Activated CD4-positive, CD25-positive, alpha-beta regulatory T cell treated with anti-CD3 and anti-CD28 coated beads, Interleukin-2, amount 50 U/mL, for 24 hours (primary cell): ENCODE measurements at regions not wholly inside any gene's neighbourhood (a gene's known extent, or its start where the extent isn't known, plus 50 kb on each side); places are given as distances from the start of the nearest gene placed in this dataset.
A peak's percentile ranks its signal among the peaks of the same experiment; 100 is the strongest.
"Not testable (repeated sequence)": the region's sequence is repeated elsewhere in the genome, so short reads cannot be mapped to it uniquely, and the experiment has no call there.

Experiments
- ATAC-seq, 2 donors: fragments of 150-1000 bp; cut with Tn5 transposase; one replicate each; pipeline ENCODE4 v1.10.0; 2021; ENCODE audit warnings: mild to moderate bottlenecking in 1 of 2, moderate library complexity in 1 of 2

DNA sequence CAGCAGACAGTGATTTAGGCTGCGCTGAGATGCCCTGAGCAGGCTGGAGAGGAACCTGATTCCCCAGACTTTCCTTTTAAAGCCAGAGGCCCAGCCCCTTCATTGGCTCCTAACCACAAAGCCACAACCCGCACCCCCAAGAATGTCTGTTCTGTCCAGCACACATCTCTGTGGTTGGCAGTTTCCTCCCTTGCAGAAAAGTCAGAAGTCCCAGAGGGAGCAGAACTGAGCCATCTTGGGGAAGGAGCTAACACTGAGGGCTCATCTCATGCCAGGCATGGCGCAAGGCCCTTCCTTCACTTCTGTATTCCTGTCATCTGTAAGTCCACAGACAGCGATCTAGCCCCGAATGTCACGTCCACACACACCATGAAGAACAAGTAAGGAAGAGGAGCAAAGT lies 97.1 kb upstream of the SYT13 start:
- no peak for ATAC-seq

DNA sequence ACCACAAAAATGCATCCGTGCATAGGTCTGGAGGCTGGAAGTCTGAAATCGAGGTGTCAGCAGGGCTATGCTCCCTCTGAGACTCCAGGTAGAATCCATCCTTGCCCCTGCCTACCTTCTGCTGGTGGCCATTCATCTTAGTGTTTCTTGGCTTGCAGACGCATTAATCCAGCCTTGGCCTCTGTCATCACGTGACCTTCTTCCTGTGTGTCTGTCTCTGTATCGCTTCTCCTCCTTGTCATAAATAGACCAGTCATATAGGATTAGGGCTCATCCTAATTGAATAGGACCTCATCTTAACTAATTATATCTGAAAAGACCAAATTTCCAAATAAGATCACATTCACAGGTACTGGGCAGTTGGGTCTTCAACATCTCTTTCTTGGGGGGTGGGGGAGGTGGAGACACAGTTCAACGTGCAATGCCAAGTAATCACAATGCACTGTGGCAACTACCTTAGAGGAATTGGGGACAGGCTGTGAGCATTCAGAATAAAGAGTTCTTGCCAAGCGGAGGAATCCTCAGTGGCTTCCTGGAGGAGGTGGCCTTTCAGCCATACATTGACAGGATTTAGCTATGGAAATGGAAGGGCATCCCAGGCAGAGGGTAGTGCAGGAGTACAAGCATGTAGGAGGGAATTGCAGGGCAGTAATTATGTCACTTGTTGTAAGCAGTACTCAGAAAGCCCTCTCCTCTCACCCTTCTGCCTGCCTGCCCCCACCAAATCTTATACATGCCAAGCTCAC lies 96.2 kb upstream of the SYT13 start:
- no peak for ATAC-seq

DNA sequence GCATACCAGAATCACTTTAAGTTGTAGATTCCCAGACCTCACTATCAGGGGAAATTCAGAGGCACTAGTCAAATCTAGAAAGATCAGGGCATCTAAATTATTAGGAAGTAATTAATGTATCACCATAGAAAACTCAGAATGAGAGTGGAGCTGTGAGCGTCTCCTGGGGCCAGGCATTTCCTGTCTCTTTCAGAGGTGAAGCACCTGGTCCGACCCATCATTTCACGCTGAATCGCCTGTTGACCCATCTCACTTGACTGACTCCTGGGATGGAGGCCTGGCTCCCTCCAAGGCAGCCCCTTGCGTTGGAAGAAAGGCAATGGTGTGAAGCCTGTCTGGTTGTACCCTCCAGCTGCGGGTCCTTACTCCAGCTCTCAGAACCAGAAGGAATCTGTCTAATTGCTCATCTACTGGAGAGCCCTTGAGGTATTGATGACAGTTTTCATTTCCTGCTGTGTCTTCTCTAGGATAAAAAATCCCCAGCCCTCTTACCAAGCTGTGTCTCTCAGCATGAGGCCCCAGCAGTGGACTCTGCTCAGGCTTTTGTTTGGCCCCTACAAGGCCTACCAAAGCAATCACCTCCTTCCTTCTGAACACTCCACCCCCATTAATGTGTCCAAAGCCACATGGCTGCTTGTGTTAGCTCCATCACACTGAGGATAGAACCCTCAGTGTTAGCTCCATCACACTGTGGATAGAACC lies 93.2 kb upstream of the SYT13 start:
- ATAC-seq, result peak in 1 of 2 donors; percentile 51

DNA sequence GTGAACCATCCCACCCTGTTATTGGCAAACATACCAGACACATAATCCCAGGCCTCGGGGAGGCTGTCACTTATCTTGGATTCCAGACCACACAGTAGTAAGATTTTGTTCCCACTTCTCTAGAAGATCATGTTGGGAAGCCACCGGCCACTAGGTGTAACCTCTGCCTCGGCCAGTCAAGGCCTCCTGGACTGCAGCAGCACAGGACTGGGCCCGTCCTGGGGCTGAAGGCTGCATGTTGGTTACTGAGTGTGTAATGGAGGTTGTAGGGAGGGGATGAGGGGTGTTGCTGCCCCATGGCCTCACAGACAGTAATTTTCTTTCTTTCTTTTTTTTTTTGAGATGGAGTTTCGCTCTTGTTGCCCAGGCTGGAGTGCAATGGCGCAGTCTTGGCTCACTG lies 92.4 kb upstream of the SYT13 start:
- ATAC-seq, result no peak

DNA sequence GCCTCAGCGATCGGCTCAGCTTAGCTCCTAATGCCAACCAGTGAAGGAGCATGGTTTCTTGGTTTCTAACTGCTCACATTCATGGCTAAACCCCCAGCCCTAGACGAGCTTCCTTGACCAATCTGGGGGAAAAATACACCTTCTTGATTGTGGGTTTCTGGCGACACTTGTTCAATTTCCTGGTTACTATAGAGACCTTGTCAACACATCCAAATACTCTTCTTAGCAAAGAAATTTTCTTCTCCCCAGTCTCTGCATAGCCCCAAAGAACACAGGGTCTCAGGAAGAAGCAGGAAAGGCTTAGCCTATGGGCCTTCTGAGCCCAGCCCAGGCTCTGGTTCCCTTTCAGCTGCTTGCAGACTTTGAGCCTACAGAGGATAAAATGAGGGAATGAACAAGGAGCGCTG lies 88.5 kb upstream of the SYT13 start:
- ATAC-seq, result no peak

DNA sequence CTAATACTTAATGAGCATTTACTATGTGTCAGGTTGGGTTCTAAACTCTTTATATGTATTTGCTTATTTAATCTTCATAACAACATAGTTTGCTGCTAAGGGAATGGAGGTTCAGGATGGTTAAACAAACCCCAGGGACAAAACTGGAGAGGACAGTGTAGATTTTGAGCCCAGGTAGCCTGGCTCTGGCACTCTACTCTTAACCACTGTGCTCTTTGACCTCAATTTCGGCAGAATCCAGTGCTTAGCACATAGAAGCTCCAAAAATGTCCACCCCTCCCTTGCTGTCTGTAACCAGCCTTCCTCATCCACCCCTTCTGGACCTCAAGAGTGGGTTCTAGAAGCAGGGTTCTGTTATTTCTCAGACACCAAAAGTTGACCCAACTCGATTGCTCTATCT lies 88.0 kb upstream of the SYT13 start:
- ATAC-seq, result no peak

DNA sequence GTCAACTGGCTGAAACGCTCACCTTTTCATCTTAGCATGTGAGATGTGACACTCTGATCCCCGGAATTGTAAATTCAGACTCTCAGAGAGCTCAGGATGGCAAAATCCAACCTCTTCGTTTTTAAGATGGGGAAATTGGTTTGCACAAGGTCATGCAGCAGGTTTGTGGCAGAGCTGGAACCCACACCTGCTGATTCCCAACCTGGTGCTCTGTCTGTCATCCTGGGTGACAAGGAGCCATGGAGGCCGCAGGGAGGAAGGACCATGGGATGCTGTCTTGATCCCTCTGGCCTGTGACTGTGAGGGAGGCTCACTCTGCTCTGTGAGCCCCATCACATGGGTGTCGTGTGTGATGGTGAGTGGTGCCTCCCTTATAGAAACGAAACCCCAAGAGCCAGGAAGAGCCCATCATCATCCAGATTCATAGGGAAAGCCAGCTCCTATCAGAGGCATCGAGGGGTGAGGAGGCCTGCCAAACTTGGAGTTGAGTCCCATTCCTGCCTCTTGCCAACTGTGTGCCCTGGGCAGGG lies 87.4 kb upstream of the SYT13 start:
- no peak for ATAC-seq

DNA sequence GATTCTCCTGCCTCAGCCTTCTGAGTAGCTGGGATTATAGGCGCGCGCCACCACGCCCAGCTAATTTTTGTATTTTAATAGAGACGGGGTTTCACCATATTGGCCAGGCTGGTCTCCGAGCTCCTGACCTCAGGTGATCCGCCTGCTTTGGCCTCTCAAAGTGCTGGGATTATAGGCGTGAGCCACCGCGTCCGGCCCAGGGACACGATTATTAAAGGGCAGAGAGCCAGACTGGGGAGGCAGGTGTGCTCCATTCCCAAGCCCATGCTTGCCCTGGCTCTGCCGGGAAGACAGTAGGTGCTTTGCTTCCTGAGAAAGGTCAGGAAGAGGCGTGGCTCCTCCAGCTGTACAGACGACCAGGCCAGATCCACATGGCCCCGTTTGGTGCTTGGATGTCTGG lies 86.3 kb upstream of the SYT13 start:
- not testable (repeated sequence) for ATAC-seq

DNA sequence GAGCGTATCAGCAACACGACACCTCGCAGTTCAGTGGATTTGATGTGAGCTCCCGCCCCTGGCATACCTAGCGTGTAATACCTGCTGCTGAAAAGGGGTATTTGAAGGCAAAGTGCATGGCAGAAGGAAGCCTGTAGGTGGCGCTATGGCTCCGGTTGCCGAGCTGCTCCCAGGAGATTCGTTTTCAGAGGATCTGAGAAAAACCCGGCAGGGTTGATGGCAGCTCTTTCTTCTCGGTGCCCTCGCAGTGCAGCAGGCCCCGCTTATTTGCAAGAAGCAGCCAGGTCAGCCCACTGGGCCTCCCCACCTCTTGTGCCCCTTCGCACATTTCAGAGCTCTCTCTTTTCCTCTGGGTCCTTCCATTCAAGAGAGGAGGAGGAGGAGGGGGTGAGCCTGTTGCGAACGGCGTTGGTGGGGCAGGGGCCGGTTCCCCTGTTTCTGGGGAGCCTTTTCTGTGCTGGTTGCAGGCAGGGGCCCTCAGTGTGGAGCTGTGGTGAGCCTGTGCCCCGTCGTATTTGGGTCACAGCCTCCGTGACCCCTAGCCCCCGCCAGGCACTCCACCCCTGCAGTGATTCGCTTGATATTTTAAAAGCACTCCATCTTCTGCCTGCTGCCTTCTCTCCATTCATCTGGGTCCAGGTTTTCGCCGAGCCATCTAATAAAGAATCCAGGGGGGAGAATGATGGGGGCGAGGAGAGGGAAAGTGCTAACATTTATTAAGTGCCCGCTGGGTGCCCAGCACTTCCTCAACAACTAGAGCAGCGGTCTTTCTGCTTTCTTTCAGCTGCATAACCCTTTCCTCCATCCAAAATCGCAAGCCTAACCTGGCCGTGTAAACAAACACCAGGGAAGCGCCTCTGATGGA lies 85.3 kb upstream of the SYT13 start:
- ATAC-seq, result peak in 1 of 2 donors; percentile 55

DNA sequence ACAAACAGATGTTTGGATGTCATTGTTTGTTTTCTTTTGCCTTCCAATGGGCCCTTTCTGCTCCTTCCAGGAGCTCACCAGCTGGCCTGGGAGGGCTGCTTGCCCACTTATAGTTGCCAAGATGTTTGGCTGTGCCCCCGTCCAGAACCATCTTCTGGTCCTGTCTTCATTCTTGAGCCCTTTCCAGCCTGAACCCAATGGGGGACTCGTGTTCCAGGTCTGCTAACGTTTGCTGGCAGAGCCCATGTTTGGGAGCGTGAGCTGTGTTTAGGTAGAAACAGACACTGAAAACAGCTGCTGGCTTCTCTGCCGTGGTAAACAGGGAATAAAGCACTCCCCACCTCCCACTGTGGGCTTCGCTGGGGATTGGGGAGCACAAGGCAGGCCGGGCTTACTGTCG lies 83.2 kb upstream of the SYT13 start:
- ATAC-seq, result no peak

DNA sequence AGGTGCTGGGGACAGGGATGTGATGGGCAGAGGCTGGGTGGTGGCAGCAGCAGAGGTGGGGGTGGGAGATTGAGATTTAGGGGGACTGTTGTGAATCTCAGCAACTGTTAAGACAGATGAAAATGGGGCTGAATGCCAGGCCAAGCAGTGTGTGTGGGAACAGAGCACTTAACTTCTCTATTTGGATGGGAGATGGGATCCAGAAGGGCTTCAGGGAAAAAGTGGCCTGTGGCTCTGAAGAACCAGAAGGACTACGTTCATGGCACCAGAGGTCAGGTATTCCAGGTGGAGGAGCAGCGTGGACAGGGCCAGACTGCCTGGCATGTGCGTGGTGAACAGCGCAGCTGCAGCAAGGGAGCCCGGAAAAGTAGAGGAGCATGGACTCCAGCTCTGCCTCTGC lies 82.6 kb upstream of the SYT13 start:
- ATAC-seq, result no peak

DNA sequence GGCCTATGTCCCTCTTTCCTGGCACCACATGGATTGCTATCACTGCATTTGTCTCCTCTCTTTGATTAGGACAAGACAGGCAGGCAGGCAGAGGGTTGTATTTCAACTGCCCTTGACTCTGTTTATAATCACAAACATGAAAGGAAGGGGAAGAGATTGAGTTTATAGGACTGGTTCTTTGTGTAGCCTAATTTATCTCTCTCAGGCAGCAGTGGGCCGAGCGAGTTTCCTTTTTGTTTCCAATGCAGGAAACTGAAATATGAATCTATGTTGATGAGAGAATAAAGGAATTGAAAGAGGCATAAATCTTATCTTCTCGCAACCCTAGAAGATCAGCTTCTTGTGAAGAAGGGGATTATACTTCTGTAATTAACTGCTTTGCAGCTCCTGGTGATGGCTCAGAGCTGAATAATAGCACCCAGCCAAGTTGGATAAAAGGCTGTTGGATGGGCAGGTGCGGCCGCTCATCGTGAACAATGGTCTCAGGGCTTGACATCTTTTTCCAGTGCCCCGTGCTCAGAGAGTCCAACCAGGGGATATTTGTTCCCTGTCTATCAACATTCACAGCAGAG lies 80.6 kb upstream of the SYT13 start:
- no peak for ATAC-seq

DNA sequence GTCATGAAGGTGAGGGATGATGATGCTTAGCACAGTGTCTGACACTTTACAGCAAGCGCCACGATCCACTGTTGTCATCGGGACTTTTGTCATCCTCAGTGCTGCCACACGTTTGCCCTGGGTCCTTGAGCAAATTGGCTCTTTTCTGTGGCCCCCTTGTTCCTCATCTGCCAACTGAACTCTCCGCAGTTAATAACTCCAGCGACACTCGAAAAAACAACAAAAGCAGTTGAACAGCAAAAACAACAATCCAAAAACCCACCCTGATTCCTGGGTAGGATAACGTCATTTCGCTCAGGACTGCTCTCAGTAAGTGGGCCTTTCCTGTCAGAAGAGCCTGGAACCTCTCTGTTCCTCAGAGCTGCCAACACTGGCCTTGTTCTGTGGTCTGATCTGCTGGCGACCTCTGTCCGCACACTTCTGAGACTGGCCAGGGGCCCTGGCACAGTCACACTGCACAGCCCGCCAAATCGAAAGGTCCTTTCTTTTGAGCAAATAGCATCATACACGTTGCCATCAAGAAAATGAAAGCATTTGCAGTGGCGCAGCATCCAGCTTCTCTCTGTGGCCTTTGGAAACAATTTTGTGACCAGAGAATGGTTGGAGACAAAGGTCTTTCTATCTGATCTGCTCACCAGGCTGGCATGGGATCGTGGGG lies 79.9 kb upstream of the SYT13 start:
- ATAC-seq, result no peak

DNA sequence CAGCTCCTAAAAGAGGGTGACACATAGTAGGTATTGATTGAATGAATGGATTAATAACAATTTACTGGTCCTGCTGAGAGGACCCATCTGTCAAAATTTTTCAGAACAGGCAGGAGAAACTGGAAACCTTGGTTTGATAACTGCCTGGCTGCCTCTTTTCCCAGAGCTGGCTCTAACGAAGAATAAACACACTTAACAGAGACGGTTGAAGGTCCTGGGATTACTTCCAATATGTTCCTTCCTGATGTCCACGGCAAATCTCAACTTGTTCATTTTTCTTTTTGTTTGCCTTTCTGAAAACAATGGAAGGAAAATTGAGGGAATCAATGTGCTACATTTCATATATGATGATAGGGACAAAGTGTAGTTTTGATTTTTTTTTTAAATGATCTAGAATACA lies 76.5 kb upstream of the SYT13 start:
- ATAC-seq, result no peak

DNA sequence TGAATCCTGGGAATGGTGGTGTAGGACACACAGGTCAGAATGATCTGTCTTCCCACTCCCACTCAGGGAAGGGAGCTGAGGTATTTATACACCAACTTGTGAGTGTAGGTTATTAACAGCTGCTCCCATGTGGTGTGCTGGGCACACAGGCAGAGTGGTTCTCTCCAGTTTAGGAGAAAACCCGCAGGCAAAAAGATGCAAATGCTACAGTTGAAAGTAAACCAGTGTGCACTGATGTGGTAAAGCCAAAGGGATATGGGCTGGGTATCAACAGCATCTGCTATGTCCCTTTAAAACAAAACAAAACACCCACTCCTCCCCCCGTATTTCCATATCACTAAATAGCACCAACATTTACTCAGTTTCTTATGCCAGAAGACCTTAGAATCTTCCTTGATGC lies 75.4 kb upstream of the SYT13 start:
- ATAC-seq, result no peak

DNA sequence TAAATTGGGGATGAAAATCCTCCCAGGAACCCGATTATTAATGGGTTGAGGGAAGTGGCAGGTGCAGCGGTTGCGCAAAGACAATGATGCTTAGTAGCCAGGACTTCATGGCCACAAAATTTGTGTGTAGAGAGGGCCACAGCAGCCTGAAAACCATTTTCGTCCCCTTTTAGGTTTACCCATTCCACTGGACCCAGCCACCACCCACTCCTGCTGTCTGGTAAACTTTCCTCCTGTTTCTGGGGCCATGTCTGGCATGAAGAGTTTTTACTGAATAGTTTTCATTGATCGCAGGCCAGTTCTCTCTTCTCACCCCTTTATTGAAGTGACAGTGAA lies 69.5 kb upstream of the SYT13 start:
- ATAC-seq, result no peak

DNA sequence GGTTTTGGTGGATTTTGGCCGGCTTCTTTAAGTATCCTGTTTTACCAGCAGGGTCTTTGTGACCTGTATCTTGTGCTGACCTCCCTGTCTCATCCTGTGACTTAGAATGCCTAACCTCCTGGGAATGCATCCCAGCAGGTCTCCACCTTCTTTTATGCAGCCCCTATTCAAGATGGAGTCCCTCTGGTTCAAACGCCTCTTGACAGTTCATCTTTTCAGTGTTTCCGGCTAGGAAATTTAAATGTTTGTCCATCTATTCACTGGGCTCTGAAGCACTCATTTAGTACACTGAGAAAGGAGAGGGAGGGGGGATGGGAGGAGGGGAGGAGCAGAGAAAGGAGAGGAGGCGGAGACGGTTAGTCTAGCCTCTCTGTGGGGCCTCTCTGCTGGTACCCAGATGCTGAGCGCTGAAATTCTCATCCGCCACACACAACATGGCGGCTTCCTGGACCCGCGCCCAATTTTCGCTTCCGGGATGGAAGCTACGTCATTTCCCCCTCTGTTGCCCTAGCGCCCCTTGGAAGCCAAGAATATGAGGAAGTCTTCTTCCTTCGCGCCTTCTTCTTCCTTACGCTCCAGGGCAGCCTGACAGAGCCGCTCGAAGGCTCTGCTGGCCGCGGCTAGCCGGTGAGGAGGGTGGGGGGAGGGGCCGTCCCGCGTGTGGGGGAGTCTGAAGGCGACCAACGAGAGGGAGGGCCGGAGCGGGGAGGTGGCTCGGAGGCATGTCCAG lies 69.0 kb upstream of the SYT13 start:
- ATAC-seq, result peak; percentile 95 to 96

DNA sequence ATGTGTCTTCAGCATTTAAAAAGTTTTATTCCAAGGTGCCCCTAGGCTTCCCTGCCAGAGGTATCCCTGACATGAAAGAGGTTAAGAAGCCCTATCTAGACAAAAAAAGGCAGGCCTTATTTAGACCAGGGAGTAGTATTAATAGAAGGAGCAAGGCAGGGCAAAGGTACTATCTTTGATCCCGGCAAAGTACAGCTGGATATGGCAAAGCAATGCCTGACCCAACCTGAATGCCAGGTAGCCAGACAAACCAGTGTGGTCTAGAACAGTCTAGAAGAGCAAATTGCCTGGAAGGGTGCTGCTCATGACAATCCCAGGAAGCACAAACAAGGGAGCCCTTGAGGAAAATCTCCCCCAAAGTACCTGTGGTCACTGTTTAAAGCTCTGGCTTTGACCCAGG lies 62.6 kb upstream of the SYT13 start:
- no peak for ATAC-seq

DNA sequence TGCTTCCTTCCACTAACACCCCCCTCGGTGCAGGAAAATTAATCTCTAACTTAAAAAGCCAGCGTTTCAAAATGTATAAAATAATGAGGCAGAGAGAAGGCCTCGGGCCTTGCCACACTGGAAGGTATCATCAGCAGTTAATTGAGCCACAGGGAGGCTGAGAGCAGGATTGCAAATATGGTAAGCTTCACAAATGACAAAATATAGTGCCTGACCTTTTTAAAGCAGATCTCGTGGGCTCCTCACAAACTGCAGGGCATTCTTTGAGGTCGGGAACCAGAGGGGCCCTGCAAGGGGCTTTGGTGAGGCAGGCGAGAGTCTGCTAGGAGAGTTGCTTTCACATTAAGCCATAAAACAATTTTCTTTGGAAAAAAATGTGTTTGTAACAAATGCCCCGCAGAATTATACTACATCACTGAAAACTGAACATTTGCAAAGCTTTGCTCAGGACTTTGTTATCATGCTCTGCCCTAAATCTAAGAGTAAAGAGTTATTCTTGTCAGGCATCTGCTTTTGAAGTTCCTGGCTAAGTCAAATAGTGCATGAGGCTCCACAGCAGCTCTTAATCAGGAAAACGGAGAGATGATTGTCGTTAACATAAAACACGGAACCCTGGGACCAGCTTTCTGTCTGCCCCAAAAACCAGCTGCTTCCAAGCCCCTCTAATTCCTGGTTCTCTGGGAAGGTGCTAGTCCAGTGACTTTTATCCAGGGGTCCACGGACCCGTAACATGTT lies 61.4 kb upstream of the SYT13 start:
- ATAC-seq, result no peak

DNA sequence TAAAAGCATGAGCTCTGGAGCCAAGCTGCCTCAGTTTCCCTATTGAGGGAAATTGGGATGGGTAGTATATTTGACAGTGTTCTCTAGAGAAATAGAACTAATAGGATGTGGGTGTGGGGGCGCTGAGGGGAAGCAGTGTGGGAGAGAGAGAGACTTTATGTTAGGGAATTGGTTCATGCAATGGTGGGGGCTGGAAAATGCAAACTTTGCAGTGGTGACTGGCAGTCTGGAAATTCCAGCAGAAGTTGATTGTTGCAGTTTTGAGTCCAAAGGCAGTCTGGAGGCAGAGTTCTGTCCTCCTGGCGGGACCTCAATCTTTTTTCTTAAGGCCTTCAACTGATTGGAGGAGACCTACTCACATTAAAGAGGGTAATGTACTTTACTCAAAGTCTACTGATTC lies 59.4 kb upstream of the SYT13 start:
- no peak for ATAC-seq

DNA sequence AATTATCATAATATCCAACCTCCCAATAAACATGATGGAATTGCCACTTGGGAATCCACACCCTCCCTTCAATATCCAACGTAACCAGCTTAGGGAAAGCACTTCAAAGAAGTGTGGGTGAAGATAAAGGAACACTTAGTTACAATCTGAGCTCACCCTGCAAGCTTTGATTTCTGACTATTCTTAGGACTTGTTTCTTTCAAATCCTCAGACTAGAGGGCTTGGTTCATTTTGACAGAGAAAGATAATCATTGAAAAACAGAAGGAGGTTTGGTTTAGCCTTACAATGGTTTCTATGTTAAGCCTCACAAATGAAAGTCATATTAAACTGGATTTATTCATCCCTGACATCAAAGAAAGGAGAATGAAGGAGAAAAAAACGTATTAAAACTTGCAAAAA lies 57.9 kb upstream of the SYT13 start:
- ATAC-seq, result no peak
